ENCODE measurements at regions not wholly inside any gene's neighbourhood (a gene's known extent, or its start where the extent isn't known, plus 50 kb on each side); places are given as distances from the start of the nearest gene placed in this dataset.
"Not testable (repeated sequence)": the region's sequence is repeated elsewhere in the genome, so short reads cannot be mapped to it uniquely, and the experiment has no call there.

GRCh38 chr6:25138934-25139415 lies 140.2 kb upstream of the CARMIL1 start:
- H3K9me3 Mint-ChIP-seq = 0 out of 2 replicates have a peak, but pooled peaks cover 4% of the 10 kb centered on the region
- peaks cover 12% of the 10 kb centered on the region; the same call in 1 of the 2 replicates for H3K36me3 Mint-ChIP-seq (ENCODE audit: low read depth)
- peaks cover 27% of the 10 kb centered on the region for H3K4me1 Mint-ChIP-seq (ENCODE audit: low read depth)
- peak overlapping the region; percentile 91 for H3K27ac Mint-ChIP-seq
- TF ChIP-seq, protein P1, sequence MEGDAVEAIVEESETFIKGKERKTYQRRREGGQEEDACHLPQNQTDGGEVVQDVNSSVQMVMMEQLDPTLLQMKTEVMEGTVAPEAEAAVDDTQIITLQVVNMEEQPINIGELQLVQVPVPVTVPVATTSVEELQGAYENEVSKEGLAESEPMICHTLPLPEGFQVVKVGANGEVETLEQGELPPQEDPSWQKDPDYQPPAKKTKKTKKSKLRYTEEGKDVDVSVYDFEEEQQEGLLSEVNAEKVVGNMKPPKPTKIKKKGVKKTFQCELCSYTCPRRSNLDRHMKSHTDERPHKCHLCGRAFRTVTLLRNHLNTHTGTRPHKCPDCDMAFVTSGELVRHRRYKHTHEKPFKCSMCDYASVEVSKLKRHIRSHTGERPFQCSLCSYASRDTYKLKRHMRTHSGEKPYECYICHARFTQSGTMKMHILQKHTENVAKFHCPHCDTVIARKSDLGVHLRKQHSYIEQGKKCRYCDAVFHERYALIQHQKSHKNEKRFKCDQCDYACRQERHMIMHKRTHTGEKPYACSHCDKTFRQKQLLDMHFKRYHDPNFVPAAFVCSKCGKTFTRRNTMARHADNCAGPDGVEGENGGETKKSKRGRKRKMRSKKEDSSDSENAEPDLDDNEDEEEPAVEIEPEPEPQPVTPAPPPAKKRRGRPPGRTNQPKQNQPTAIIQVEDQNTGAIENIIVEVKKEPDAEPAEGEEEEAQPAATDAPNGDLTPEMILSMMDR (IDR thresholded peaks at IDR 0.05) = no peak
- no peak for DNase-seq
- no peaks in the 10 kb centered on the region for H3K27me3 Mint-ChIP-seq (ENCODE audit: insufficient read depth)
- peak overlapping the region; percentile 83 for H3K4me3 Mint-ChIP-seq

DNA sequence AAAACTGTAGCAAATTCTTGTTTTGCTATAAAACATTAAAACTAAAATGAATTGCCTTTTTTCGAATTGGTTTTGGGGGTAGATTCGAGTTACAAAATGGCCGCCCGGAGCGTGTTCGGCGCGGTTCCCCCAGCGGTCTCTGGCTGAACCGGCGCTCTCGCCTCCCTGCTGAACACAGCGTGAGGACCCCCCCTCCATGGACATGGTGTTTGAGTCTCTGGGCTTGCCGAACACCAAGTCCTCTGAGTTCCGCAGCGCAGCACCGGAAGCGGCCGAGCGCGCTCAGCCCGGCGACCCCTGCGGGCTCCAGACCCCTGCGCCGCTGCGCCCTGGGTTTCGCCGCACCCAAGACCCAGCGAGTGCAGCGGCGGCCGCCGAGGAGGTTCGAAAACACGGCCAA lies 139.6 kb upstream of the CARMIL1 start:
- not testable (repeated sequence) for H3K9me3 Mint-ChIP-seq; H3K27ac Mint-ChIP-seq; H3K4me3 Mint-ChIP-seq; H3K27me3 Mint-ChIP-seq (ENCODE audit: insufficient read depth); DNase-seq; H3K36me3 Mint-ChIP-seq (ENCODE audit: low read depth)
- H3K4me1 Mint-ChIP-seq (ENCODE audit: low read depth) = peaks cover 27% of the 10 kb centered on the region

GRCh38 chr6:25142506-25142905 lies 136.7 kb upstream of the CARMIL1 start:
- H3K4me1 Mint-ChIP-seq (ENCODE audit: low read depth) = peaks cover 19% of the 10 kb centered on the region
- H3K9me3 Mint-ChIP-seq = no peaks in the 10 kb centered on the region; the same call in 1 of the 2 replicates
- TF ChIP-seq, protein P1 (IDR thresholded peaks at IDR 0.05) = no peak
- no peaks in the 10 kb centered on the region for H3K27me3 Mint-ChIP-seq (ENCODE audit: insufficient read depth)
- no peaks in the 10 kb centered on the region for H3K36me3 Mint-ChIP-seq (ENCODE audit: low read depth)
- H3K4me3 Mint-ChIP-seq = no peak overlapping the region
- H3K27ac Mint-ChIP-seq = no peak overlapping the region
- no peak for DNase-seq

- no peak overlapping the region for H3K27ac Mint-ChIP-seq
- TF ChIP-seq, protein P1 (IDR thresholded peaks at IDR 0.05) = no peak
Measured at GRCh38 chr6:25144919-25145318, 134.3 kb upstream of the CARMIL1 start.

GRCh38 chr6:25147223-25147622 lies 132.0 kb upstream of the CARMIL1 start:
- Mint-ChIP-seq H3K36me3 (ENCODE audit: low read depth) (peaks cover 5% of the 10 kb centered on the region), H3K4me1 (ENCODE audit: low read depth) (peaks cover 7% of the 10 kb centered on the region; the same call in 1 of the 2 replicates), H3K4me3 (no peak overlapping the region), H3K9me3 (peaks cover 16% of the 10 kb centered on the region), H3K27me3 (ENCODE audit: insufficient read depth) (no peaks in the 10 kb centered on the region), H3K27ac (no peak overlapping the region)
- no peak for DNase-seq
- TF ChIP-seq, protein P1 (IDR thresholded peaks at IDR 0.05) = no peak

More at GRCh38 chr6:25144919-25145318, 134.3 kb upstream of the CARMIL1 start:
- DNase-seq = no peak
- H3K27me3 Mint-ChIP-seq (ENCODE audit: insufficient read depth) = no peaks in the 10 kb centered on the region
- peaks cover 15% of the 10 kb centered on the region for H3K9me3 Mint-ChIP-seq
- H3K4me1 Mint-ChIP-seq (ENCODE audit: low read depth) = peaks cover 6% of the 10 kb centered on the region; the same call in 1 of the 2 replicates
- peaks cover 5% of the 10 kb centered on the region for H3K36me3 Mint-ChIP-seq (ENCODE audit: low read depth)
- no peak overlapping the region for H3K4me3 Mint-ChIP-seq

DNA sequence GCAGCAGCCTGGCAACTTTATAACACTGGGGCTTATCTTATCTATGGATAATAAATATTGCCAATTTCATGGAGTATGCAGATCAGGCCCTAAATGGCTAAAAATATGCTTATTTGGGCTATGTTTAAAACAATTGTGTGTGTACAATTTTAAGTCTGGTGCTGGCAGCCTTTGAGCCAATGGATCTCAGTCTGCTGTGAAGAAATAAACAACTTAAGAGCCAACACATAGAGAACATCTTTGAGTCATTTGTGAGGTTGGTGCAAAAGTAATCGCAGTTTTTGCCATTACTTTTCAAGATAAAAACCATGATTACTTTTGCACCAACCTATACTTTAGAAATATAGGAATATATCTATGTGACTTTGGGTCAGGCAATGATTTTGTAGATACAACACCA lies 129.1 kb upstream of the CARMIL1 start:
- Mint-ChIP-seq H3K4me1 (ENCODE audit: low read depth) (peaks cover 7% of the 10 kb centered on the region; the same call in 1 of the 2 replicates), H3K9me3 (peaks cover 16% of the 10 kb centered on the region), H3K27me3 (ENCODE audit: insufficient read depth) (no peaks in the 10 kb centered on the region), H3K4me3 (no peak overlapping the region), H3K36me3 (ENCODE audit: low read depth) (peaks cover 5% of the 10 kb centered on the region), H3K27ac (no peak overlapping the region)
- TF ChIP-seq, protein P1 (IDR thresholded peaks at IDR 0.05) = no peak
- no peak for DNase-seq
